ENCODE measurements at regions not wholly inside any gene's neighbourhood (a gene's known extent, or its start where the extent isn't known, plus 50 kb on each side); places are given as distances from the start of the nearest gene placed in this dataset.
A peak's percentile ranks its signal among the peaks of the same experiment; 100 is the strongest.

- no peak for DNase-seq (ENCODE audit: low spot score in 2 of 2)
- no peak overlapping the region for H3K4me3 ChIP-seq (ENCODE audit: low read depth, poor library complexity, severe bottlenecking)
- 65 to 74% methylated on average over 7 of the region's 7 CpGs for WGBS, 2 donors
- TF ChIP-seq CTCF (IDR thresholded peaks at IDR 0.05): no peak
- intact Hi-C loops (cut with DNase I; ENCODE audit: low total_unique reads): no loop called here
These were observed 164.3 kb upstream of the RAB4A start for GRCh38 chr1:229106526-229107125.

GRCh38 chr1:229107304-229107815, 163.6 kb upstream of the RAB4A start:
- intact Hi-C loops (cut with DNase I; ENCODE audit: low total_unique reads): no loop called here
- TF ChIP-seq POLR2A (IDR thresholded peaks at IDR 0.05) (no peak), CTCF (IDR thresholded peaks at IDR 0.05) (no peak)
- H3K4me3 ChIP-seq (ENCODE audit: low read depth, poor library complexity, severe bottlenecking): no peak overlapping the region
- no peak for DNase-seq (ENCODE audit: low spot score in 2 of 2)
- 60 to 72% methylated on average over 5 to 6 of the region's 6 CpGs for WGBS, 2 donors

- intact Hi-C loops (cut with DNase I; ENCODE audit: low total_unique reads): no loop called here
- WGBS, 2 donors: 66 to 91% methylated on average over 2 of the region's 2 CpGs
- no peak overlapping the region for H3K4me3 ChIP-seq (ENCODE audit: low read depth, poor library complexity, severe bottlenecking)
- TF ChIP-seq CTCF (IDR thresholded peaks at IDR 0.05): no peak
- no peak for TF ChIP-seq POLR2A (IDR thresholded peaks at IDR 0.05)
- no peak for DNase-seq (ENCODE audit: low spot score in 2 of 2)
These were observed 162.9 kb upstream of the RAB4A start for GRCh38 chr1:229107972-229108371.

- 89 to 92% methylated on average over 10 of the region's 10 CpGs for WGBS, 2 donors
- no peak for DNase-seq (ENCODE audit: low spot score in 2 of 2)
- intact Hi-C loops (cut with DNase I; ENCODE audit: low total_unique reads): no loop called here
- TF ChIP-seq POLR2A (IDR thresholded peaks at IDR 0.05) (no peak), CTCF (IDR thresholded peaks at IDR 0.05) (no peak)
- no peak overlapping the region for H3K4me3 ChIP-seq (ENCODE audit: low read depth, poor library complexity, severe bottlenecking)
These were observed 162.2 kb upstream of the RAB4A start for GRCh38 chr1:229108598-229109201.

GRCh38 chr1:229109320-229109761, 161.6 kb upstream of the RAB4A start:
- TF ChIP-seq POLR2A (IDR thresholded peaks at IDR 0.05): no peak
- no peak for TF ChIP-seq CTCF (IDR thresholded peaks at IDR 0.05)
- intact Hi-C loops (cut with DNase I; ENCODE audit: low total_unique reads): no loop called here
- DNase-seq (ENCODE audit: low spot score in 2 of 2): peak in 1 of 2 donors; percentile 39
- no peak overlapping the region for H3K4me3 ChIP-seq (ENCODE audit: low read depth, poor library complexity, severe bottlenecking)
- 55 to 62% methylated on average over 5 of the region's 5 CpGs for WGBS, 2 donors
